ENCODE measurements at regions not wholly inside any gene's neighbourhood (a gene's known extent, or its start where the extent isn't known, plus 50 kb on each side); places are given as distances from the start of the nearest gene placed in this dataset.

GRCh38 chr20:6558341-6558740, 209.1 kb upstream of the BMP2 start:
- Histone ChIP-seq H3K79me2 (ENCODE audit: insufficient read depth, low read length) (no peaks in the 10 kb centered on the region), H2AFZ (ENCODE audit: insufficient read depth, low read depth, low read length, poor library complexity, severe bottlenecking) (no peak overlapping the region), H3K9me3 (replicated peaks in 1 of 2; ENCODE audit: control insufficient read depth in 1 of 2, insufficient read depth in 1 of 2, low read length in 2 of 2) (no peaks in the 10 kb centered on the region), H3K4me3 (replicated peaks in 1 of 3; ENCODE audit: low read depth in 2 of 3, low read length in 3 of 3) (no peak overlapping the region), H4K20me1 (ENCODE audit: insufficient read depth, low read length) (no peaks in the 10 kb centered on the region), H3K27ac (ENCODE audit: low read depth in 1 of 2, low read length in 2 of 2) (no peak overlapping the region), H3K4me2 (replicated peaks; ENCODE audit: extremely low read depth, low read length, poor library complexity, severe bottlenecking) (no peak overlapping the region), H3K36me3 (replicated peaks in 1 of 2; ENCODE audit: control insufficient read depth in 1 of 2, insufficient read depth in 2 of 2, low read length in 2 of 2) (no peaks in the 10 kb centered on the region), H3K9ac (ENCODE audit: insufficient read depth, low read length, poor library complexity, severe bottlenecking) (no peak overlapping the region), H3K27me3 (ENCODE audit: control insufficient read depth in 2 of 2, insufficient read depth in 2 of 2, low read length in 2 of 2) (no peaks in the 10 kb centered on the region), H3K4me1 (ENCODE audit: control insufficient read depth in 1 of 2, insufficient read depth in 2 of 2, low read length in 2 of 2) (no peaks in the 10 kb centered on the region)
- WGBS (ENCODE audit: insufficient coverage), result no CpG with 5 or more reads among the region's 2 CpGs
- H3K27ac Mint-ChIP-seq, result no peak overlapping the region
- no peaks in the 10 kb centered on the region for H3K36me3 Mint-ChIP-seq
- intact Hi-C loops (cut with micrococcal nuclease), result no loop called here
- DNase-seq, result no peak
- no peak overlapping the region for H3K4me3 Mint-ChIP-seq
- peaks cover 0 to 3% (median 3%) of the 10 kb centered on the region in 3 donors for H3K27me3 Mint-ChIP-seq (ENCODE audit: low read depth in 3 of 3)
- H3K9me3 Mint-ChIP-seq, result no peaks in the 10 kb centered on the region
- no peak for TF ChIP-seq CTCF (IDR thresholded peaks at IDR 0.05)
- no peaks in the 10 kb centered on the region for H3K4me1 Mint-ChIP-seq

GRCh38 chr20:6533761-6534479, 233.6 kb upstream of the BMP2 start:
- no peak overlapping the region for H3K9ac ChIP-seq (ENCODE audit: insufficient read depth, low read length, poor library complexity, severe bottlenecking)
- DNase-seq, result no peak
- intact Hi-C loops (cut with micrococcal nuclease), result no loop called here
- no peak overlapping the region for H2AFZ ChIP-seq (ENCODE audit: insufficient read depth, low read depth, low read length, poor library complexity, severe bottlenecking)
- Mint-ChIP-seq H3K27me3 (ENCODE audit: low read depth in 3 of 3) (no peaks in the 10 kb centered on the region), H3K4me1 (no peaks in the 10 kb centered on the region), H3K36me3 (no peaks in the 10 kb centered on the region), H3K9me3 (no peaks in the 10 kb centered on the region), H3K27ac (no peak overlapping the region), H3K4me3 (no peak overlapping the region)
- H3K36me3 ChIP-seq (replicated peaks in 1 of 2; ENCODE audit: control insufficient read depth in 1 of 2, insufficient read depth in 2 of 2, low read length in 2 of 2), result no peaks in the 10 kb centered on the region
- H3K27ac ChIP-seq (ENCODE audit: low read depth in 1 of 2, low read length in 2 of 2), result no peak overlapping the region
- TF ChIP-seq CTCF (IDR thresholded peaks at IDR 0.05), result no peak
- H3K79me2 ChIP-seq (ENCODE audit: insufficient read depth, low read length), result no peaks in the 10 kb centered on the region
- 93% methylated on average over 8 of the region's 17 CpGs for WGBS (ENCODE audit: insufficient coverage)
- H3K4me3 ChIP-seq (replicated peaks in 1 of 3; ENCODE audit: low read depth in 2 of 3, low read length in 3 of 3), result no peak overlapping the region
- H3K4me1 ChIP-seq (ENCODE audit: control insufficient read depth in 1 of 2, insufficient read depth in 2 of 2, low read length in 2 of 2), result no peaks in the 10 kb centered on the region
- H3K4me2 ChIP-seq (replicated peaks; ENCODE audit: extremely low read depth, low read length, poor library complexity, severe bottlenecking), result no peak overlapping the region
- no peaks in the 10 kb centered on the region for H4K20me1 ChIP-seq (ENCODE audit: insufficient read depth, low read length)
- no peaks in the 10 kb centered on the region for H3K27me3 ChIP-seq (ENCODE audit: control insufficient read depth in 2 of 2, insufficient read depth in 2 of 2, low read length in 2 of 2)
- no peaks in the 10 kb centered on the region for H3K9me3 ChIP-seq (replicated peaks in 1 of 2; ENCODE audit: control insufficient read depth in 1 of 2, insufficient read depth in 1 of 2, low read length in 2 of 2)

Data from CD14-positive monocyte (primary cell).